Thoracic aorta (tissue), 2 donors: ENCODE measurements at regions not wholly inside any gene's neighbourhood (a gene's known extent, or its start where the extent isn't known, plus 50 kb on each side); places are given as distances from the start of the nearest gene placed in this dataset.

Source experiments
- ATAC-seq: fragments of 150-250 bp; one replicate; pipeline ENCODE4 v1.8.0; 2017; ENCODE audit warnings: low read depth; ENCODE audit not compliant: insufficient number of reproducible peaks, low FRiP score
- DNase-seq: peaks from one replicate; pipeline ENCODE4 v3.0.0-alpha.2; 2020; ENCODE audit warnings: low spot score
- H3K27ac ChIP-seq, 2 donors: fragments of 200-600 bp; sonication (generic); 1 replicate in 1 of 2; 2 replicates in 1 of 2; pipeline ENCODE4 v1.5.1; 2016; ENCODE audit warnings: mild to moderate bottlenecking in 2 of 2, moderate library complexity in 2 of 2
- H3K27me3 ChIP-seq: fragments of 200-600 bp; sonication (generic); replicated peaks from 2 replicates; pipeline ENCODE4 v1.6.0; 2016; ENCODE audit warnings: mild to moderate bottlenecking; ENCODE audit not compliant: insufficient read depth
- H3K36me3 ChIP-seq: fragments of 200-600 bp; sonication (generic); one replicate; pipeline ENCODE4 v1.5.1; 2016
- H3K4me1 ChIP-seq, 2 donors: fragments of 200-600 bp; sonication (generic); 1 replicate in 1 of 2; 2 replicates in 1 of 2; pipeline versions ENCODE4 v1.5.1 to v1.6.0; 2016; ENCODE audit warnings: low read depth in 2 of 2, mild to moderate bottlenecking in 1 of 2; ENCODE audit not compliant: control insufficient read depth in 1 of 2
- H3K4me3 ChIP-seq: fragments of 200-600 bp; sonication (generic); 2 replicates; pipeline ENCODE4 v1.5.1; 2016; ENCODE audit warnings: mild to moderate bottlenecking
- H3K9me3 ChIP-seq: fragments of 200-600 bp; sonication (generic); 2 replicates; pipeline ENCODE4 v1.5.1; 2016
- TF ChIP-seq, protein P1 (sequence below): fragments of 200-600 bp; sonication (generic); IDR thresholded peaks from one replicate; pipeline ENCODE4 v1.5.1; 2019; ENCODE audit warnings: antibody characterized with exemption

DNA sequence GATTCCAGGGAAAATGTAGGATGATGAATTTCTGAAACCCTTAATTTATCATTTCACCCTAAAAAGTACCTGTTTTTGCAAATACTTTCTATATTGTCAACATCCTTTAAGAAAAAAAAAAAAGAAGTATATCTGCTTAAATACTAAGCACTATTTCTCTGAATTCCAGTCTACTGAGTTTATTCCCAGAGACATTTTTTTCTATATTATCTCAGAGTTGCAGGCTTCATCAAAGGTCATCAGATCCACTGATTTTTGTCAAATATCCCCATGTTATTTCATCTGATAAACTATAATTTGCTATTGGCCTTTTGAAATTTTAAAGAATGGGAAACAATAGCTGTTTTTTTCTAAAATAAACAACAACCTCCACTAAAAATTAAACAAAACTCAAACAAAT lies 357.6 kb upstream of the ID4 start:
- Histone ChIP-seq H3K27ac (no peak overlapping the region), H3K27me3 (no peaks in the 10 kb centered on the region), H3K4me1 (no peaks in the 10 kb centered on the region), H3K4me3 (no peak overlapping the region), H3K9me3 (no peaks in the 10 kb centered on the region), H3K36me3 (no peaks in the 10 kb centered on the region)
- ATAC-seq (no peak), DNase-seq (no peak)
- TF ChIP-seq, protein P1, sequence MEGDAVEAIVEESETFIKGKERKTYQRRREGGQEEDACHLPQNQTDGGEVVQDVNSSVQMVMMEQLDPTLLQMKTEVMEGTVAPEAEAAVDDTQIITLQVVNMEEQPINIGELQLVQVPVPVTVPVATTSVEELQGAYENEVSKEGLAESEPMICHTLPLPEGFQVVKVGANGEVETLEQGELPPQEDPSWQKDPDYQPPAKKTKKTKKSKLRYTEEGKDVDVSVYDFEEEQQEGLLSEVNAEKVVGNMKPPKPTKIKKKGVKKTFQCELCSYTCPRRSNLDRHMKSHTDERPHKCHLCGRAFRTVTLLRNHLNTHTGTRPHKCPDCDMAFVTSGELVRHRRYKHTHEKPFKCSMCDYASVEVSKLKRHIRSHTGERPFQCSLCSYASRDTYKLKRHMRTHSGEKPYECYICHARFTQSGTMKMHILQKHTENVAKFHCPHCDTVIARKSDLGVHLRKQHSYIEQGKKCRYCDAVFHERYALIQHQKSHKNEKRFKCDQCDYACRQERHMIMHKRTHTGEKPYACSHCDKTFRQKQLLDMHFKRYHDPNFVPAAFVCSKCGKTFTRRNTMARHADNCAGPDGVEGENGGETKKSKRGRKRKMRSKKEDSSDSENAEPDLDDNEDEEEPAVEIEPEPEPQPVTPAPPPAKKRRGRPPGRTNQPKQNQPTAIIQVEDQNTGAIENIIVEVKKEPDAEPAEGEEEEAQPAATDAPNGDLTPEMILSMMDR: no peak

DNA sequence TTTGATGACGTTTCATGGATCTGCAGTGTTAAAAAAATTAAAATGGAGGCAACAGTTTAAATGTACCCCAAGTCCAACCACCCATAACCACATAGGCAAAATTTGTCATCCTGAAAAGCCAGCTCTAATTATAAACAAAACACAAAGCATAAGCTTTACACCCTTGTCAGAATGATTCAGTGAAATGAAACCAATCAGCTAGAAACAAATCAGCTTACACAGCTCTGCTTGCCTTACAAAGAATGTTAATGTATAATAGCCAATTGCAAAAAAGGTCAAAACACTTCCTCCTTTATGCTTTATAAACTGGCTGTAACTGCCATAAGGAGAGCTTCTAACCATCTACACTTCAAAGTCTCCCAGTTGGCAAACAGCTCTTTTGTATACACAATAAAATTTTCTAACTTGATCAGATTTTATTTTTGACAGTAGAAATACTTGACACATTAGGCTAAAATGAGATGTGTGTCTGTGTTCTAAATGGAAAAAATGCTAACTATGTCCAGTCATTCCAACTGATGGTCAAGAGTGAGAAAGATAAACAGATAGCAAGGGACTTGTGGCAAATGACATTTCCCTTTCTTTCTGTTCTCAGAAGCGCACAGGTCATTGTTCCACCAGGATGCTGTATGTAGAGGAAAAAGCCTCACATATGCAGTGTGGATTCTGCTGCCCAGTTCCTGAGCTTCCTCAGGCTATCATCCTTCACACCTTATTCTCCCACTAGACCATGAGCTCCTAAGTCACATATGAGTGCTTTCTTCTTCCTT lies 344.3 kb upstream of the ID4 start:
- no peaks in the 10 kb centered on the region for H3K9me3 ChIP-seq
- H3K27me3 ChIP-seq: no peaks in the 10 kb centered on the region
- TF ChIP-seq, protein P1: no peak
- ATAC-seq (no peak), DNase-seq (no peak)
- H3K4me3 ChIP-seq: no peak overlapping the region
- no peak overlapping the region for H3K27ac ChIP-seq
- H3K36me3 ChIP-seq: no peaks in the 10 kb centered on the region
- H3K4me1 ChIP-seq: no peaks in the 10 kb centered on the region

DNA sequence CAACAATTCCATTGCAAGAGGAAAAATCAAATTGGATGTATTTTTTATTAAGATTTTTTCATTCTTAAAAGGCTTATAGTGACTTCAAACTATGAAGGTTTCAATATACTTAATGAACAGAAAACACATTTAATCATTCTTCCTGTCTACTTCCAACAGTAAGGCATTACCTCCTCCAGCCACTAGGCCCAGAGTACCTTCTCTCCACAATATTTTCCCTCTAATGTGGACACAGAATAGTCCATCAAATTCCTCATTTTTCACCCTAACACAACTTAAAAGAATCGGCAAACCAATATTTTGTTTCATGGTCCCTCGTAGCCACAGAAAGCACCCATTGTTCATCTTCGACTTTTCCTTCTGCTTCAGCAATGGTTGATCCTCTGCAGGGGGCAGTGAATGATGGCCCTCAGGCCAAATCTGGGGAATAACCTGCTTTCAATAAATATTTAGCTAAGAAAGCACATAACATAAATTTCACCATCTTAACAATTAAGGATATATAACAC lies 335.4 kb upstream of the ID4 start:
- ATAC-seq: no peak
- no peak overlapping the region for H3K27ac ChIP-seq
- TF ChIP-seq, protein P1: no peak
- H3K4me3 ChIP-seq: no peak overlapping the region
- H3K27me3 ChIP-seq: no peaks in the 10 kb centered on the region
- H3K36me3 ChIP-seq: no peaks in the 10 kb centered on the region
- no peak for DNase-seq
- peaks cover 3% of the 10 kb centered on the region for H3K9me3 ChIP-seq
- no peaks in the 10 kb centered on the region for H3K4me1 ChIP-seq

DNA sequence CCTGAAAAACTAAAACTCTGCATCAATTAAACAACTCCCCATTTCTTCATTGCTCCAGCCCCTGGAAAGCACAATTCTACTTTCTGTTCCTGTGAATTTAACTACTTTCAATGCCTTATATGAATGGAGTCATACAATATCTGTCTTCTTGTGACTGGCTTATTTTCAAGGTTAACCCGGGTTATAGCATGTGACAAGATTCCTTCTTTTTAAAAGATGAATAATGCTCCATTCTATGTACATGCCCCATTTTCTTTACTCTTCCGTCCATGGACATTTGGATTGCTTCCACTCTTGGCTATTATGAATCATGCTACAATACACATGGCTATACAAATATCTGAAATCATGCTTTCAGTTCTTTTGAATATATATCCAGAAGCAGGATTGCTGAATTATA lies 334.9 kb upstream of the ID4 start:
- H3K36me3 ChIP-seq: no peaks in the 10 kb centered on the region
- no peak overlapping the region for H3K27ac ChIP-seq
- H3K4me1 ChIP-seq: no peaks in the 10 kb centered on the region
- TF ChIP-seq, protein P1: no peak
- DNase-seq (no peak), ATAC-seq (no peak)
- H3K4me3 ChIP-seq: no peak overlapping the region
- H3K27me3 ChIP-seq: no peaks in the 10 kb centered on the region
- H3K9me3 ChIP-seq: peaks cover 3% of the 10 kb centered on the region

DNA sequence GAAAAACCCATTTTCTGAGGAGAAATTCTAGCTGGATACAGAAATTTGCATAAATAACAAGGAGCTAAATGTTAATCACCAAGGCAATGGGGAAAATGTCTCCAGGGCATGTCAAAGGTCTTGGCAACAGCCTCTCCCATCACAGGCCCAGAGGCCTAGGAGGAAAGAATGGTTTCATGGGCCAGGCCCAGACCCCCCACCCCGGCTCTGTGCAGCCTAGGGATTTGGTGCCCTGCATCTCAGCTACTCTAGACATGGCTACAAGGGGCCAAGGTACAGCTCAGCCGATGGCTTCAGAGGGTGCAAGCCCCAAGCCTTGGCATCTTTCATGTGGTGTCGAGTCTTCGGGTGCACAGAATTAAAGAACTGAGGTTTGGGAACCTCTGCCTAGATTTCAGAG lies 321.2 kb upstream of the ID4 start:
- H3K9me3 ChIP-seq: peaks cover 12% of the 10 kb centered on the region
- TF ChIP-seq, protein P1: no peak
- H3K27ac ChIP-seq: no peak overlapping the region
- no peak overlapping the region for H3K4me3 ChIP-seq
- ATAC-seq (no peak), DNase-seq (no peak)
- no peaks in the 10 kb centered on the region for H3K27me3 ChIP-seq
- no peaks in the 10 kb centered on the region for H3K4me1 ChIP-seq
- H3K36me3 ChIP-seq: no peaks in the 10 kb centered on the region
